ENCODE measurements at regions not wholly inside any gene's neighbourhood (a gene's known extent, or its start where the extent isn't known, plus 50 kb on each side); places are given as distances from the start of the nearest gene placed in this dataset.

DNA sequence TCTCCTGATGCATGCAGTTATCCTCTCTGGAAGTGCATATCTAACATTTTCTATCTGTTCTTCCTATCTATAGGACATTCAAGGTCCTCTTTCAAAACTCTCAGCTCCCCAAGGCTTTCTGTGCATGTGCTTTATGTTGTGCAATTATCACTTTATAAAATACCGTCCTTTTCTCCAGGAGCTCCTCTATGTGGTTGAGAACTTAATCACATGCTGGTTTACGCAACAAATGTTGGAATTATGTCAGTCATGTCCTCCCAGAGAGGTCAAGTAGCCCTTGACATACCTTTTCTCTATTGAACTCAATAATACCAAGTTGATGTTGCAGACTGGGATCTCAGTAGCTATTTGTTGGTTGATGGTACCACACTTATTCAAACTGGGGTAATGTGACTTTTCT is 388.4 kb downstream of the BTBD3 start:
- Histone ChIP-seq H3K9me3 (no peaks in the 10 kb centered on the region), H3K27ac (no peak overlapping the region), H3K4me3 (no peak overlapping the region), H3K4me1 (no peaks in the 10 kb centered on the region), H3K27me3 (ENCODE audit: insufficient read depth in 3 of 3, low read length in 2 of 3) (no peaks in the 10 kb centered on the region), H3K36me3 (ENCODE audit: insufficient read depth in 1 of 2, low read depth in 1 of 2) (no peaks in the 10 kb centered on the region)
- 56 to 61% (median 58%) methylated on average over 2 of the region's 2 CpGs for WGBS, 3 donors
- DNase-seq = no peak
- TF ChIP-seq, protein P1, sequence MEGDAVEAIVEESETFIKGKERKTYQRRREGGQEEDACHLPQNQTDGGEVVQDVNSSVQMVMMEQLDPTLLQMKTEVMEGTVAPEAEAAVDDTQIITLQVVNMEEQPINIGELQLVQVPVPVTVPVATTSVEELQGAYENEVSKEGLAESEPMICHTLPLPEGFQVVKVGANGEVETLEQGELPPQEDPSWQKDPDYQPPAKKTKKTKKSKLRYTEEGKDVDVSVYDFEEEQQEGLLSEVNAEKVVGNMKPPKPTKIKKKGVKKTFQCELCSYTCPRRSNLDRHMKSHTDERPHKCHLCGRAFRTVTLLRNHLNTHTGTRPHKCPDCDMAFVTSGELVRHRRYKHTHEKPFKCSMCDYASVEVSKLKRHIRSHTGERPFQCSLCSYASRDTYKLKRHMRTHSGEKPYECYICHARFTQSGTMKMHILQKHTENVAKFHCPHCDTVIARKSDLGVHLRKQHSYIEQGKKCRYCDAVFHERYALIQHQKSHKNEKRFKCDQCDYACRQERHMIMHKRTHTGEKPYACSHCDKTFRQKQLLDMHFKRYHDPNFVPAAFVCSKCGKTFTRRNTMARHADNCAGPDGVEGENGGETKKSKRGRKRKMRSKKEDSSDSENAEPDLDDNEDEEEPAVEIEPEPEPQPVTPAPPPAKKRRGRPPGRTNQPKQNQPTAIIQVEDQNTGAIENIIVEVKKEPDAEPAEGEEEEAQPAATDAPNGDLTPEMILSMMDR (IDR thresholded peaks at IDR 0.05) = no peak
- intact Hi-C loops (cut with DNase I) = no loop called here
- no peak for ATAC-seq

DNA sequence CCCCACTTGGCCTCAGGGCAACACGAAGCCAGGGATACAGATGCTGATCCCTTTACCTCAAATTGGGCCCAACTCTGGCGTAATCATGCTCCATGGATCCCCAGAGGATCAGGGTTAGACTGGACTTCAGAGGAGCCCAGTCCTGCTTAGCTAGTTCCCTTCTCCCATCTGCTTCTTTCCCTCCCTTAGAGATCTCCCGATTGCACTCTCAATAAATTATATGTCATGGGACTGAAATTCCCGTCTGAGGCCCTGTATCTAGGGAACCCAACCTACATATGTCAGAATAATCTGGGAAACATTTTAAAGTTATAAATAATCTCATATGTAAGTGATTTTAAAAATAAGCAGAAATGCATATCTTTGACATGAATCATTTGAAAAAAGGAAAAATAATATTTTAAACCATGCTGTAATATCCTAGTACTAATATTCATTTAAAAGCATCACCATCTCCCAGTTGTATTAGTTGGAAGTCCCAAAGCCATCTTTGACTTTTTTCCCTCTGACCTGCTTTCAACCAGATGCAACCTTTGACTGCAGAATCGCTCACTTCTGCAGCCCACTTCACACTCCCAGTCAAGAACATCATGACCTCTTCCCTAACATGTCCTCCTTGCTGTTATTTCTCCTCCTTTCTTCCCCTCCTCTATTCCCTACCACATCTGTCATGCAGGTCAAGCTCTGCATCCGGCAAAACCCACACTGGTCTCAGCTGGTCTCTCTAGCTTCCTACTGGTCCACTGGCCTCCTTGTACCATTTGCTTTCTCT is 393.6 kb downstream of the BTBD3 start:
- WGBS, 3 donors = 57 to 64% (median 59%) methylated on average over 6 of the region's 6 CpGs
- Histone ChIP-seq H3K4me3 (no peak overlapping the region), H3K36me3 (ENCODE audit: insufficient read depth in 1 of 2, low read depth in 1 of 2) (no peaks in the 10 kb centered on the region), H3K9me3 (no peaks in the 10 kb centered on the region), H3K27ac (no peak overlapping the region), H3K4me1 (no peaks in the 10 kb centered on the region), H3K27me3 (ENCODE audit: insufficient read depth in 3 of 3, low read length in 2 of 3) (no peaks in the 10 kb centered on the region)
- no peak for ATAC-seq
- intact Hi-C loops (cut with DNase I) = no loop called here
- TF ChIP-seq, protein P1 (IDR thresholded peaks at IDR 0.05) = no peak
- DNase-seq = no peak

DNA sequence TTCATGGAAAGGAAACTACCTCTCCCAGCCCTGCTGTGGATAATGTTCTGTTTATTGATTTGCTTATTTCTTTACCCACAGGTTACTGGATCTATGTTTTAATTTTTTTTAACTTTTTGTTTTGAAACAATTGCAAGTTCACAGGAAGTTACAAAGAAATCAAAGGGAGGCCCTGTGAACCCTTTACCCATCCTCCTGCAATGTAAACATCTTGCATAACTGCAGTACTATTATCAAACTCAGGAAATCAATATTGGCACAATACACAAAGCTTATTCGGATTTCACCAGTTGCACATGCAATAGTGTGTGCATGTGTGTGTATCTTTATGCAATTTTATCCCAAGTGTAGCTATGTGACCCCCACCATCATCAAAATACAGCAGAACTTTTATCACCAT is 398.0 kb downstream of the BTBD3 start:
- Histone ChIP-seq H3K36me3 (ENCODE audit: insufficient read depth in 1 of 2, low read depth in 1 of 2) (no peaks in the 10 kb centered on the region), H3K4me1 (no peaks in the 10 kb centered on the region), H3K27me3 (ENCODE audit: insufficient read depth in 3 of 3, low read length in 2 of 3) (no peaks in the 10 kb centered on the region), H3K4me3 (no peak overlapping the region), H3K27ac (no peak overlapping the region), H3K9me3 (no peaks in the 10 kb centered on the region)
- intact Hi-C loops (cut with DNase I) = no loop called here
- DNase-seq (no peak), ATAC-seq (no peak)
- TF ChIP-seq, protein P1 (IDR thresholded peaks at IDR 0.05) = no peak
- 71 to 79% (median 79%) methylated on average over 1 of the region's 1 CpG for WGBS, 3 donors

DNA sequence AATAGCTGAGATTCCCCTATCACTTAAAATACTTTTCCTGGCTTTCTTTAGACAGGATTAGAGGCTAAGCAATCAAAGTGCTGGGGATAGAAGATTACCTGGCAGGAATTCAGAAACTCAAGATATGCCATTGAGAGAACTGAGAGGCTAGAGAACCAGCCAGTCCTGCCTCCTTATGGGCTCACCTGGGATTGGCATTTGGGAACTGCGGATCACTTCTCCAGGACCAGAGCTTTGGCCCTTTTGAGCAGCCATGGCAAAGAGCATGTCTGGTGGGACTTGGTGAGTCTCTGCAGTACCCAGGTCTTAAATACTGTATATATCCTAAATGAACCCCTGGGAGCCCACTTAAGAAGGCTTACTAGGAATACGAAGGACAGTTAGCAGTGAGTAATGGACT is 399.1 kb downstream of the BTBD3 start:
- intact Hi-C loops (cut with DNase I) = no loop called here
- Histone ChIP-seq H3K4me3 (no peak overlapping the region), H3K36me3 (ENCODE audit: insufficient read depth in 1 of 2, low read depth in 1 of 2) (no peaks in the 10 kb centered on the region), H3K9me3 (no peaks in the 10 kb centered on the region), H3K4me1 (no peaks in the 10 kb centered on the region), H3K27me3 (ENCODE audit: insufficient read depth in 3 of 3, low read length in 2 of 3) (no peaks in the 10 kb centered on the region), H3K27ac (no peak overlapping the region)
- ATAC-seq (no peak), DNase-seq (no peak)
- 97 to 99% (median 97%) methylated on average over 2 of the region's 2 CpGs for WGBS, 3 donors
- TF ChIP-seq, protein P1 (IDR thresholded peaks at IDR 0.05) = no peak

DNA sequence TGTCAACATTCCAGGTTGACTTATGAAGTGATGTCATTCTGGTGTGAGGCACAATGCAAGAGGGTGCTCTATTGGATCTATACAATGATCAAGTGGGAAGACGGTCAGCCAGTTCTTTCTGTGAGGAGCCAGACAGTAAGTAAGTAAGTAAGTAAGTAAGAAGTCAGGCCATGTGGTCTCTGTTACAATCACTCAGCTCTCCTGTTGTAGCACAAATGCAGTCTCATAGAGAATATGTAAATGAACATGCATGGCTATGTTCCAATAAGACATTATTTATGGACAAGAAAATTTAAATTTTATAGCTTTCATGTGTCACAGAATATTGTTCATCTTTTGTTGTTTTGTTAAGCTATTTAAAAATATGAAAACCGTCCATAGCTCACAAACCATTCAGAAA is 399.7 kb downstream of the BTBD3 start:
- Histone ChIP-seq H3K27ac (no peak overlapping the region), H3K4me3 (no peak overlapping the region), H3K4me1 (no peaks in the 10 kb centered on the region), H3K9me3 (no peaks in the 10 kb centered on the region), H3K27me3 (ENCODE audit: insufficient read depth in 3 of 3, low read length in 2 of 3) (no peaks in the 10 kb centered on the region), H3K36me3 (ENCODE audit: insufficient read depth in 1 of 2, low read depth in 1 of 2) (no peaks in the 10 kb centered on the region)
- no peak for ATAC-seq
- intact Hi-C loops (cut with DNase I) = no loop called here
- TF ChIP-seq, protein P1 (IDR thresholded peaks at IDR 0.05) = no peak
- 82 to 96% (median 89%) methylated on average over 2 of the region's 2 CpGs for WGBS, 3 donors
- no peak for DNase-seq
